ENCODE measurements at regions not wholly inside any gene's neighbourhood (a gene's known extent, or its start where the extent isn't known, plus 50 kb on each side); places are given as distances from the start of the nearest gene placed in this dataset.

- TF ChIP-seq ZNF26 (tag by site-specific recombination; IDR thresholded peaks at IDR 0.05) (no peak), ZNF416 (tag by site-specific recombination; IDR thresholded peaks at IDR 0.05) (no peak), ZNF10 (tag by site-specific recombination; IDR thresholded peaks at IDR 0.05) (no peak), ZNF19 (tag by site-specific recombination; IDR thresholded peaks at IDR 0.05; ENCODE audit: low read depth) (no peak), ZNF155 (tag by site-specific recombination; IDR thresholded peaks at IDR 0.05) (no peak)
These were observed 1045.0 kb downstream of the NTRK3 start (continued) for GRCh38 chr15:87211547-87211946.

DNA sequence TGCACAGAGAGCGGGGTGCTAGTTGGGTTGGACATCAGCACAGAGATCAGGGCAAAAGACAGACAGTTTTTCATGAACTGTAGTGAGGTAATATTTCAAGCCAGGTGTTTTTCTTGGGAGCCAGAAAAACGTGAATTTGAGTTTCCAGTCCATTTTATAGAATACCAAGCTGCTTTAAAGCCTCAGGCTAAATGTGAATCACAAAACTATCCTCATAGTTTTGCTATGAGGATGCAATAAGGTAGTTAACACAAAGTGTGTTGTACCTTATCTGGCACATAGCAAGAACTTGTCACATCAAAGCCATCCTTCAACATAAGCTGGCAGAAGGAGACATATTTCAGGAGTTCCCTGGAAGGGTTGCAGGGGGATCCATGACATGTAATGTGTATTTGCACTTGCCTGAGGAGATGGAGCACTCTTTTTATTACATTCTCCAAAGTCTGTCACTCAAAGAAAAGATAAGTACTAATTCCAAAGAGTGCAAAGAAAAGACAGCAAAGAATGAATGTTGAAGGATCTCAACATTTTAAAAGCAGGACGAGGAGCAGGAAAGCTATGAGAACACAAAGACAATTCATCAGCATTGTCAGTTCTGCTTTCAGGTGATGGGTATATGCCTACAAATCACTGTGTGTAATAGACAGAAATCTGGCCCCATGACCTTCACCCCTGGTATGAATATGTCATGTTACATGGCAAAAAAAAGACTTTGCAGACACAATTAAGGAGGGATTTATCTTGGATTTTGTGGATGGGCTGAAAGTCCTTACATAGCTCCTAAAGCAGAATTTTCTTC, 1046.4 kb downstream of the NTRK3 start:
- Histone ChIP-seq H3K36me3 (ENCODE audit: control insufficient read depth in 2 of 2, insufficient read depth in 1 of 2, low read length in 2 of 2) (no peaks in the 10 kb centered on the region), H3K9me3 (ENCODE audit: control insufficient read depth, insufficient read depth, low read depth, low read length) (no peaks in the 10 kb centered on the region), H3K4me3 (ENCODE audit: low read depth, low read length) (no peak overlapping the region), H3K27ac (ENCODE audit: extremely low read depth, low read depth, low read length) (no peak overlapping the region), H3K4me1 (ENCODE audit: control insufficient read depth, insufficient read depth, low read length) (no peaks in the 10 kb centered on the region)
- CTCF ChIA-PET = no interaction called here
- POLR2A ChIA-PET = no interaction called here
- TF ChIP-seq ZNF202 (tag by site-specific recombination; IDR thresholded peaks at IDR 0.05; ENCODE audit: borderline replicate concordance) (no peak), SCRT2 (tag by site-specific recombination; IDR thresholded peaks at IDR 0.05) (no peak), MYNN (tag by site-specific recombination; IDR thresholded peaks at IDR 0.05; ENCODE audit: borderline replicate concordance) (no peak), SP2 (tag by site-specific recombination; IDR thresholded peaks at IDR 0.05) (no peak), TRIM28 (IDR thresholded peaks at IDR 0.05; ENCODE audit: borderline replicate concordance, low read length) (no peak), ZBTB6 (tag by site-specific recombination; IDR thresholded peaks at IDR 0.05) (no peak)

GRCh38 chr15:87207990-87208580, 1048.5 kb downstream of the NTRK3 start:
- Histone ChIP-seq H3K4me1 (ENCODE audit: control insufficient read depth, insufficient read depth, low read length) (no peaks in the 10 kb centered on the region), H3K27ac (ENCODE audit: extremely low read depth, low read depth, low read length) (no peak overlapping the region), H3K9me3 (ENCODE audit: control insufficient read depth, insufficient read depth, low read depth, low read length) (no peaks in the 10 kb centered on the region), H3K4me3 (ENCODE audit: low read depth, low read length) (no peak overlapping the region), H3K36me3 (ENCODE audit: control insufficient read depth in 2 of 2, insufficient read depth in 1 of 2, low read length in 2 of 2) (no peaks in the 10 kb centered on the region)
- POLR2A ChIA-PET = no interaction called here
- TF ChIP-seq ZNF513 (tag by site-specific recombination; IDR thresholded peaks at IDR 0.05) = no peak
- TF ChIP-seq ZNF292 (tag by site-specific recombination; IDR thresholded peaks at IDR 0.05; ENCODE audit: borderline replicate concordance, low read depth) = no peak
- TF ChIP-seq ZNF2 (tag by site-specific recombination; IDR thresholded peaks at IDR 0.05) = no peak
- no peak for TF ChIP-seq ZNF660 (tag by site-specific recombination; IDR thresholded peaks at IDR 0.05)
- TF ChIP-seq ZNF488 (tag by site-specific recombination; IDR thresholded peaks at IDR 0.05) = no peak
- TF ChIP-seq IKZF3 (tag by site-specific recombination; IDR thresholded peaks at IDR 0.05) = no peak
- no peak for TF ChIP-seq ZNF514 (tag by site-specific recombination; IDR thresholded peaks at IDR 0.05)
- no peak for TF ChIP-seq ZBTB7A (tag by site-specific recombination; IDR thresholded peaks at IDR 0.05; ENCODE audit: low read depth)
- TF ChIP-seq ZNF510 (tag by site-specific recombination; IDR thresholded peaks at IDR 0.05; ENCODE audit: insufficient replicate concordance) = no peak
- TF ChIP-seq ZNF792 (tag by site-specific recombination; IDR thresholded peaks at IDR 0.05) = no peak
- no peak for TF ChIP-seq KLF8 (tag by site-specific recombination; IDR thresholded peaks at IDR 0.05)
- no peak for TF ChIP-seq ZNF302 (tag by site-specific recombination; IDR thresholded peaks at IDR 0.05; ENCODE audit: low read depth)
- TF ChIP-seq ZNF558 (tag by site-specific recombination; IDR thresholded peaks at IDR 0.05) = no peak
- TF ChIP-seq ZBTB26 (tag by site-specific recombination; optimal IDR thresholded peaks at IDR 0.05) = no peak
- no peak for TF ChIP-seq BCL11B (tag by site-specific recombination; IDR thresholded peaks at IDR 0.05; ENCODE audit: low read depth)
- no peak for TF ChIP-seq ZNF140 (tag by site-specific recombination; IDR thresholded peaks at IDR 0.05)
- CTCF ChIA-PET = no interaction called here
